IMR-90 (cell line): ENCODE measurements at regions not wholly inside any gene's neighbourhood (a gene's known extent, or its start where the extent isn't known, plus 50 kb on each side); places are given as distances from the start of the nearest gene placed in this dataset.

Source experiments
- ATAC-seq: fragments of 200-7000 bp; cut with Tn5 transposase; 2 replicates; pipeline ENCODE4 v1.9.1; 2020; ENCODE audit warnings: low read depth, mild to moderate bottlenecking, moderate library complexity
- BruUV-seq: library from RNA; stranded (reverse); fragments of 400-500 nt; replicated peaks from 2 replicates; lab custom pipeline; 2021; lab: Mats Ljungman, UMichigan
- CTCF ChIA-PET: fragments of 300-600 bp; formaldehyde crosslinking; extraction: SDS; loops from one replicate; lab custom pipeline; 2021; ENCODE audit warnings: antibody characterized with exemption; lab: Yijun Ruan, JAX
- POLR2A ChIA-PET: fragments of 300-600 bp; sonication (Branson Sonifier 250); formaldehyde crosslinking; loops from one replicate; lab custom pipeline; 2022; ENCODE audit warnings: antibody characterized with exemption; ENCODE audit not compliant: unreplicated experiment; lab: Charles Lee
- DNase-seq: peaks from one replicate; pipeline ENCODE4 v3.0.0; 2013
- H2AFZ ChIP-seq: replicated peaks from 2 replicates; pipeline ENCODE3; 2013; ENCODE audit warnings: low read length, mild to moderate bottlenecking; ENCODE audit not compliant: poor library complexity
- H2AK5ac ChIP-seq: 2 replicates; pipeline ENCODE4 v1.6.1; 2013; ENCODE audit warnings: low read depth, low read length, inconsistent platforms
- H2AK9ac ChIP-seq: replicated peaks from 2 replicates; pipeline ENCODE3; 2013; ENCODE audit warnings: mild to moderate bottlenecking, low read depth, low read length, moderate library complexity; ENCODE audit not compliant: poor library complexity
- H2BK120ac ChIP-seq: 2 replicates; pipeline ENCODE4 v1.6.1; 2013; ENCODE audit warnings: low read depth, low read length, inconsistent platforms
- H2BK15ac ChIP-seq: 3 replicates; pipeline ENCODE4 v1.6.1; 2013; ENCODE audit warnings: low read depth, low read length, inconsistent platforms
- H2BK20ac ChIP-seq: 2 replicates; pipeline ENCODE4 v1.6.1; 2013; ENCODE audit warnings: low read depth, mild to moderate bottlenecking, inconsistent platforms, low read length, moderate library complexity
- H2BK5ac ChIP-seq: 2 replicates; pipeline ENCODE4 v1.6.1; 2013; ENCODE audit warnings: mild to moderate bottlenecking, low read depth, low read length, inconsistent platforms; ENCODE audit not compliant: poor library complexity, severe bottlenecking
- H3K14ac ChIP-seq: replicated peaks from 2 replicates; pipeline ENCODE4 v1.6.1; 2013; ENCODE audit warnings: low read depth, low read length, inconsistent platforms
- H3K18ac ChIP-seq: 2 replicates; pipeline ENCODE4 v1.6.1; 2013; ENCODE audit warnings: low read depth, low read length, control low read depth
- H3K23ac ChIP-seq: 2 replicates; pipeline ENCODE4 v1.6.1; 2013; ENCODE audit warnings: low read depth, low read length, inconsistent platforms
- H3K27ac ChIP-seq: 2 replicates; pipeline ENCODE4 v1.5.1; 2013; ENCODE audit warnings: mild to moderate bottlenecking, control low read depth, low read length; ENCODE audit not compliant: insufficient read depth
- H3K27me3 ChIP-seq: 2 replicates; pipeline ENCODE4 v1.6.1; 2013; ENCODE audit warnings: low read length; ENCODE audit not compliant: control insufficient read depth, insufficient read depth
- H3K36me3 ChIP-seq: 2 replicates; pipeline ENCODE4 v1.6.1; 2013; ENCODE audit warnings: low read length, mixed read lengths; ENCODE audit not compliant: control insufficient read depth, insufficient read depth
- H3K4ac ChIP-seq: 2 replicates; pipeline ENCODE4 v1.6.1; 2013; ENCODE audit warnings: low read depth, low read length, inconsistent platforms
- H3K4me1 ChIP-seq: 2 replicates; pipeline ENCODE4 v1.6.1; 2013; ENCODE audit warnings: low read length, mixed read lengths; ENCODE audit not compliant: control insufficient read depth, insufficient read depth
- H3K4me2 ChIP-seq: 2 replicates; pipeline ENCODE4 v1.6.1; 2013; ENCODE audit warnings: low read depth, mild to moderate bottlenecking, control low read depth, low read length, moderate library complexity
- H3K4me3 ChIP-seq: 2 replicates; pipeline ENCODE4 v1.5.1; 2013; ENCODE audit warnings: low read depth, mild to moderate bottlenecking, control low read depth, low read length, moderate library complexity; ENCODE audit not compliant: insufficient read depth
- H3K56ac ChIP-seq: 2 replicates; pipeline ENCODE4 v1.6.1; 2013; ENCODE audit warnings: low read length, inconsistent platforms; ENCODE audit not compliant: insufficient read depth; ENCODE audit errors: extremely low read depth
- H3K79me1 ChIP-seq, 2 experiments: 2 replicates each; pipeline ENCODE4 v1.6.1; 2013; ENCODE audit warnings: low read length in 2 of 2, inconsistent platforms in 1 of 2, low read depth in 1 of 2
- H3K9ac ChIP-seq: 2 replicates; pipeline ENCODE4 v1.6.1; 2013; ENCODE audit warnings: low read depth, low read length, control low read depth
- H3K9me1 ChIP-seq: 2 replicates; pipeline ENCODE4 v1.6.1; 2013; ENCODE audit warnings: low read length, inconsistent platforms; ENCODE audit not compliant: insufficient read depth
- H3K9me3 ChIP-seq: 2 replicates; pipeline ENCODE4 v1.6.1; 2013; ENCODE audit warnings: low read length; ENCODE audit not compliant: control insufficient read depth, insufficient read depth
- H4K20me1 ChIP-seq: 2 replicates; pipeline ENCODE4 v1.6.1; 2013; ENCODE audit warnings: low read length, inconsistent platforms; ENCODE audit not compliant: insufficient read depth
- H4K5ac ChIP-seq: 2 replicates; pipeline ENCODE4 v1.6.1; 2013; ENCODE audit warnings: mild to moderate bottlenecking, low read depth, low read length, control low read depth
- H4K8ac ChIP-seq, 2 experiments: 2 replicates each; pipeline ENCODE4 v1.6.1; 2013; ENCODE audit warnings: low read depth in 2 of 2, low read length in 2 of 2, control low read depth in 1 of 2, inconsistent platforms in 1 of 2
- H4K91ac ChIP-seq: 2 replicates; pipeline ENCODE4 v1.6.1; 2013; ENCODE audit warnings: low read depth, low read length, inconsistent platforms; ENCODE audit not compliant: insufficient read depth
- CEBPB ChIP-seq: IDR thresholded peaks from 2 replicates; pipeline ENCODE4 v1.6.1; 2012; ENCODE audit warnings: low read depth, low read length, improper control_type of control experiment
- CHD1 ChIP-seq: IDR thresholded peaks from 2 replicates; pipeline ENCODE4 v1.6.1; 2012; ENCODE audit warnings: low read depth, low read length, improper control_type of control experiment
- ELK1 ChIP-seq: fragments of 150-350 bp; IDR thresholded peaks from 2 replicates; pipeline ENCODE4 v1.6.1; 2016; ENCODE audit warnings: low read depth, mild to moderate bottlenecking, low read length, moderate library complexity, borderline replicate concordance
- FOS ChIP-seq: fragments of 150-350 bp; IDR thresholded peaks from 2 replicates; pipeline ENCODE4 v1.6.1; 2016; ENCODE audit warnings: low read depth, low read length
- MAFK ChIP-seq: IDR thresholded peaks from 2 replicates; pipeline ENCODE4 v1.6.1; 2012; ENCODE audit warnings: low read depth, low read length, improper control_type of control experiment
- MAZ ChIP-seq: IDR thresholded peaks from 2 replicates; pipeline ENCODE4 v1.6.1; 2012; ENCODE audit warnings: low read depth, mild to moderate bottlenecking, low read length, improper control_type of control experiment, moderate library complexity, borderline replicate concordance
- MXI1 ChIP-seq: IDR thresholded peaks from 2 replicates; pipeline ENCODE4 v1.6.1; 2012; ENCODE audit warnings: low read depth, mild to moderate bottlenecking, low read length, moderate library complexity, borderline replicate concordance
- NFE2L2 ChIP-seq: fragments of 150-350 bp; IDR thresholded peaks from 2 replicates; pipeline ENCODE4 v1.6.1; 2016; ENCODE audit warnings: low read depth, mild to moderate bottlenecking, low read length
- RAD21 ChIP-seq: IDR thresholded peaks from 2 replicates; pipeline ENCODE4 v1.6.1; 2012; ENCODE audit warnings: low read length, improper control_type of control experiment
- USF2 ChIP-seq: fragments of 150-350 bp; IDR thresholded peaks from 2 replicates; pipeline ENCODE4 v1.6.1; 2017; ENCODE audit warnings: mild to moderate bottlenecking, antibody characterized with exemption, low read length, low read depth
- WGBS, 2 experiments: methylation state at CpG; one replicate each; pipeline versions ENCODE4 v1.1.5 to v1.1.7; 2013; ENCODE audit warnings: missing lambda C conversion rate in 2 of 2; ENCODE audit not compliant: insufficient read length in 1 of 2; ENCODE audit errors: extremely low coverage in 2 of 2; 5-methylcytosine and 5-hydroxymethylcytosine counted together
- dilution Hi-C: fragments of 300-500 bp; cut with HindIII; formaldehyde crosslinking; loops from one replicate; pipeline ENCODE4 v1.14.3; 2018; ENCODE audit warnings: low sequenced_read_pairs; ENCODE audit not compliant: unreplicated experiment
- in situ Hi-C: fragments of 300-500 bp; cut with MboI; formaldehyde crosslinking; loops from 3 replicates; pipeline ENCODE4 v1.14.3; 2019; ENCODE audit warnings: low sequenced_read_pairs, inconsistent platforms, mixed read lengths
- intact Hi-C: fragments of 100-400 bp; cut with micrococcal nuclease; formaldehyde crosslinking; loops from 2 replicates; pipeline ENCODE4 v1.10.0; 2022

GRCh38 chr18:42363446-42364441 is 408.7 kb downstream of the PIK3C3 start:
- no peak overlapping the region for H2AFZ ChIP-seq
- CTCF ChIA-PET, result no interaction called here
- no peak overlapping the region for H3K27ac ChIP-seq
- no peak overlapping the region for H4K5ac ChIP-seq
- H3K4me2 ChIP-seq, result no peak overlapping the region
- in situ Hi-C loops, result no loop called here
- ATAC-seq (no peak), DNase-seq (no peak)
- no peak overlapping the region for H3K4me3 ChIP-seq
- no peak overlapping the region for H2BK120ac ChIP-seq
- dilution Hi-C loops, result no loop called here
- H2BK15ac ChIP-seq, result no peak overlapping the region
- H4K20me1 ChIP-seq, result no peaks in the 10 kb centered on the region
- H3K23ac ChIP-seq, result no peak overlapping the region
- WGBS, 2 experiments, result no CpG with 5 or more reads among the region's 2 CpGs
- H3K79me1 ChIP-seq, result no peaks in the 10 kb centered on the region
- no TSS peak for BruUV-seq
- POLR2A ChIA-PET, result no interaction called here
- no peak overlapping the region for H4K8ac ChIP-seq
- H2AK5ac ChIP-seq, result no peak overlapping the region
- H2BK5ac ChIP-seq, result no peak overlapping the region
- no peak overlapping the region for H3K14ac ChIP-seq
- no peak overlapping the region for H3K18ac ChIP-seq
- no peak overlapping the region for H2BK20ac ChIP-seq
- no peaks in the 10 kb centered on the region for H3K36me3 ChIP-seq
- intact Hi-C loops, result no loop called here
- H3K27me3 ChIP-seq, result no peaks in the 10 kb centered on the region
- H3K4me1 ChIP-seq, result no peaks in the 10 kb centered on the region
- H3K9me1 ChIP-seq, result no peaks in the 10 kb centered on the region
- no peak for TF ChIP-seq NFE2L2
- TF ChIP-seq FOS, result no peak
- no peak for TF ChIP-seq CEBPB
- no peak for TF ChIP-seq MAZ
- TF ChIP-seq RAD21, result no peak
- no peak for TF ChIP-seq MAFK
- TF ChIP-seq ELK1, result no peak
- TF ChIP-seq CHD1, result no peak
- no peak for TF ChIP-seq MXI1
- no peak for TF ChIP-seq USF2
- H4K91ac ChIP-seq, result no peak overlapping the region
- no peak overlapping the region for H2AK9ac ChIP-seq
- H3K4ac ChIP-seq, result no peak overlapping the region
- H3K56ac ChIP-seq, result no peak overlapping the region
- H3K9ac ChIP-seq, result no peak overlapping the region
- peaks cover 5% of the 10 kb centered on the region for H3K9me3 ChIP-seq
